Gastrocnemius medialis (tissue), 4 donors: ENCODE measurements at regions not wholly inside any gene's neighbourhood (a gene's known extent, or its start where the extent isn't known, plus 50 kb on each side); places are given as distances from the start of the nearest gene placed in this dataset.
"Not testable (repeated sequence)": the region's sequence is repeated elsewhere in the genome, so short reads cannot be mapped to it uniquely, and the experiment has no call there.

Experiments used
- ATAC-seq, 2 donors: fragments of 150-250 bp; one replicate each; pipeline ENCODE4 v1.9.1; 2016
- DNase-seq, 2 donors: peaks; one replicate each; pipeline ENCODE4 v3.0.0-alpha.2; 2019
- H3K27ac ChIP-seq, 4 donors: fragments of 200-600 bp; sonication (generic); 1 replicate in 1 of 4; 2 replicates in 3 of 4; pipeline ENCODE4 v1.5.1; 2016 to 2018; ENCODE audit warnings: mild to moderate bottlenecking in 2 of 4, moderate library complexity in 1 of 4
- H3K27me3 ChIP-seq, 3 donors: fragments of 200-600 bp; sonication (generic) in 2 of 3; 1 replicate in 1 of 3; 2 replicates in 2 of 3; pipeline versions ENCODE4 v1.5.1 to v1.6.0; 2016 to 2019; ENCODE audit warnings: mild to moderate bottlenecking in 1 of 3, moderate library complexity in 1 of 3
- H3K36me3 ChIP-seq, 2 donors: fragments of 200-600 bp; sonication (generic) in 1 of 2; one replicate each; pipeline ENCODE4 v1.5.1; 2017 to 2018
- H3K4me1 ChIP-seq, 2 donors: fragments of 200-600 bp; sonication (generic) in 1 of 2; one replicate each; pipeline ENCODE4 v1.5.1; 2016 to 2017; ENCODE audit warnings: mild to moderate bottlenecking in 2 of 2
- H3K4me3 ChIP-seq, 4 donors: fragments of 200-600 bp; sonication (generic) in 3 of 4; 1 replicate in 1 of 4; 2 replicates in 3 of 4; pipeline ENCODE4 v1.5.1; 2016 to 2019; ENCODE audit warnings: mild to moderate bottlenecking in 2 of 4
- H3K9me3 ChIP-seq, 3 donors: fragments of 200-600 bp; sonication (generic) in 2 of 3; 1 replicate in 1 of 3; 2 replicates in 2 of 3; pipeline ENCODE4 v1.5.1; 2016 to 2019
- CTCF ChIP-seq, 5 experiments: fragments of 450-650 bp in 3 of 5; fragments of 200-600 bp in 2 of 5; sonication (generic) in 2 of 5; IDR thresholded peaks in 4 of 5; conservative IDR thresholded peaks in 1 of 5; 1 replicate in 4 of 5; 2 replicates in 1 of 5; pipeline ENCODE4 v1.5.1; 2016 to 2019; ENCODE audit warnings: antibody characterized with exemption in 5 of 5, mild to moderate bottlenecking in 3 of 5, moderate library complexity in 3 of 5
- POLR2A ChIP-seq, 2 donors: fragments of 450-650 bp; IDR thresholded peaks; one replicate each; pipeline ENCODE4 v1.6.1; 2017; ENCODE audit warnings: antibody characterized with exemption in 2 of 2, mild to moderate bottlenecking in 2 of 2, moderate library complexity in 2 of 2
- in situ Hi-C, 4 donors: fragments of 200-750 bp; cut with MboI; loops; one replicate each; pipeline versions ENCODE4 v1.15.0 to v1.8.0; 2017; ENCODE audit warnings: low sequenced_read_pairs in 4 of 4
- intact Hi-C: fragments of 100-400 bp; cut with DNase I; formaldehyde crosslinking; loops from one replicate; pipeline ENCODE4 v1.15.1; 2023; ENCODE audit warnings: low total_unique reads

GRCh38 chr11:109522116-109522755 is 100.2 kb downstream of the C11orf87 start:
- intact Hi-C loops = no loop called here
- DNase-seq = no peak
- in situ Hi-C loops = no loop called here
- TF ChIP-seq CTCF (IDR thresholded peaks at IDR 0.05 in 4 of 5, conservative IDR thresholded peaks at IDR 0.05 in 1 of 5) = no peak
- TF ChIP-seq POLR2A (IDR thresholded peaks at IDR 0.05) = no peak
- no peaks in the 10 kb centered on the region for H3K9me3 ChIP-seq
- no peaks in the 10 kb centered on the region for H3K36me3 ChIP-seq
- H3K27me3 ChIP-seq = no peaks in the 10 kb centered on the region
- H3K4me1 ChIP-seq = no peaks in the 10 kb centered on the region
- H3K4me3 ChIP-seq = no peak overlapping the region
- H3K27ac ChIP-seq = no peak overlapping the region
- ATAC-seq = no peak

GRCh38 chr11:109525636-109526035 is 103.6 kb downstream of the C11orf87 start:
- DNase-seq, H3K27me3 ChIP-seq, H3K4me3 ChIP-seq, H3K36me3 ChIP-seq, ATAC-seq, in situ Hi-C loops, H3K4me1 ChIP-seq, intact Hi-C loops, H3K9me3 ChIP-seq, H3K27ac ChIP-seq: not testable (repeated sequence)

- in situ Hi-C loops (no loop called here), intact Hi-C loops (no loop called here)
- TF ChIP-seq POLR2A (IDR thresholded peaks at IDR 0.05) = no peak
- TF ChIP-seq CTCF (IDR thresholded peaks at IDR 0.05 in 4 of 5, conservative IDR thresholded peaks at IDR 0.05 in 1 of 5) = no peak
- Histone ChIP-seq H3K9me3 (no peaks in the 10 kb centered on the region), H3K4me3 (no peak overlapping the region), H3K27ac (no peak overlapping the region), H3K4me1 (no peaks in the 10 kb centered on the region), H3K36me3 (no peaks in the 10 kb centered on the region), H3K27me3 (no peaks in the 10 kb centered on the region)
- ATAC-seq = no peak
- DNase-seq = no peak
These were observed 104.1 kb downstream of the C11orf87 start for GRCh38 chr11:109526061-109526460.

- intact Hi-C loops = no loop called here
- Histone ChIP-seq H3K9me3 (no peaks in the 10 kb centered on the region), H3K27me3 (no peaks in the 10 kb centered on the region), H3K4me1 (no peaks in the 10 kb centered on the region), H3K36me3 (no peaks in the 10 kb centered on the region), H3K4me3 (no peak overlapping the region), H3K27ac (no peak overlapping the region)
- DNase-seq (no peak), ATAC-seq (no peak)
- in situ Hi-C loops = no loop called here
- no peak for TF ChIP-seq CTCF (IDR thresholded peaks at IDR 0.05 in 4 of 5, conservative IDR thresholded peaks at IDR 0.05 in 1 of 5)
- no peak for TF ChIP-seq POLR2A (IDR thresholded peaks at IDR 0.05)
These were observed 104.9 kb downstream of the C11orf87 start for GRCh38 chr11:109526931-109527330.

GRCh38 chr11:109527496-109527895 is 105.5 kb downstream of the C11orf87 start:
- ATAC-seq (no peak), DNase-seq (no peak)
- in situ Hi-C loops = no loop called here

More at GRCh38 chr11:109527496-109527895, 105.5 kb downstream of the C11orf87 start:
- no peaks in the 10 kb centered on the region for H3K36me3 ChIP-seq
- no peaks in the 10 kb centered on the region for H3K9me3 ChIP-seq
- H3K27ac ChIP-seq = no peak overlapping the region
- H3K4me3 ChIP-seq = no peak overlapping the region
- intact Hi-C loops = no loop called here
- no peak for TF ChIP-seq POLR2A (IDR thresholded peaks at IDR 0.05)
- TF ChIP-seq CTCF (IDR thresholded peaks at IDR 0.05 in 4 of 5, conservative IDR thresholded peaks at IDR 0.05 in 1 of 5) = no peak
- no peaks in the 10 kb centered on the region for H3K4me1 ChIP-seq
- no peaks in the 10 kb centered on the region for H3K27me3 ChIP-seq
